ENCODE measurements at regions not wholly inside any gene's neighbourhood (a gene's known extent, or its start where the extent isn't known, plus 50 kb on each side); places are given as distances from the start of the nearest gene placed in this dataset.

- no peaks in the 10 kb centered on the region for H3K9me3 Mint-ChIP-seq (ENCODE audit: low read depth)
- no peak overlapping the region for H3K27ac Mint-ChIP-seq
- H3K4me3 Mint-ChIP-seq, result no peak overlapping the region
- H3K27me3 Mint-ChIP-seq, result peaks cover 2% of the 10 kb centered on the region
- no peaks in the 10 kb centered on the region for H3K36me3 Mint-ChIP-seq
- H3K4me1 Mint-ChIP-seq (ENCODE audit: low read depth), result no peaks in the 10 kb centered on the region
These were observed 397.6 kb upstream of the IRX4 start for GRCh38 chr5:2280318-2280717.

- no peak overlapping the region for H3K27ac Mint-ChIP-seq
- no peak overlapping the region for H3K4me3 Mint-ChIP-seq
These were observed 396.2 kb upstream of the IRX4 start for GRCh38 chr5:2278825-2279456.

GRCh38 chr5:2277886-2278285, 395.2 kb upstream of the IRX4 start:
- no peaks in the 10 kb centered on the region for H3K36me3 Mint-ChIP-seq
- H3K4me3 Mint-ChIP-seq, result no peak overlapping the region
- H3K27ac Mint-ChIP-seq, result no peak overlapping the region
- H3K27me3 Mint-ChIP-seq, result peaks cover 2% of the 10 kb centered on the region
- no peaks in the 10 kb centered on the region for H3K9me3 Mint-ChIP-seq (ENCODE audit: low read depth)
- H3K4me1 Mint-ChIP-seq (ENCODE audit: low read depth), result no peaks in the 10 kb centered on the region

More at GRCh38 chr5:2278825-2279456, 396.2 kb upstream of the IRX4 start:
- H3K9me3 Mint-ChIP-seq (ENCODE audit: low read depth), result no peaks in the 10 kb centered on the region
- no peaks in the 10 kb centered on the region for H3K36me3 Mint-ChIP-seq
- no peaks in the 10 kb centered on the region for H3K4me1 Mint-ChIP-seq (ENCODE audit: low read depth)
- peaks cover 2% of the 10 kb centered on the region for H3K27me3 Mint-ChIP-seq

GRCh38 chr5:2276101-2276500, 393.4 kb upstream of the IRX4 start:
- no peak overlapping the region for H3K4me3 Mint-ChIP-seq
- no peak overlapping the region for H3K27ac Mint-ChIP-seq
- H3K27me3 Mint-ChIP-seq, result peaks cover 2% of the 10 kb centered on the region
- H3K36me3 Mint-ChIP-seq, result no peaks in the 10 kb centered on the region
- H3K4me1 Mint-ChIP-seq (ENCODE audit: low read depth), result no peaks in the 10 kb centered on the region
- no peaks in the 10 kb centered on the region for H3K9me3 Mint-ChIP-seq (ENCODE audit: low read depth)

- H3K4me3 Mint-ChIP-seq, result no peak overlapping the region
- H3K4me1 Mint-ChIP-seq (ENCODE audit: low read depth), result no peaks in the 10 kb centered on the region
- no peaks in the 10 kb centered on the region for H3K36me3 Mint-ChIP-seq
- H3K27ac Mint-ChIP-seq, result no peak overlapping the region
- no peaks in the 10 kb centered on the region for H3K9me3 Mint-ChIP-seq (ENCODE audit: low read depth)
- H3K27me3 Mint-ChIP-seq, result no peaks in the 10 kb centered on the region
These were observed 390.0 kb upstream of the IRX4 start for GRCh38 chr5:2272755-2273154.

- Mint-ChIP-seq H3K4me1 (ENCODE audit: low read depth) (no peaks in the 10 kb centered on the region), H3K9me3 (ENCODE audit: low read depth) (no peaks in the 10 kb centered on the region), H3K36me3 (no peaks in the 10 kb centered on the region), H3K27me3 (peaks cover 2% of the 10 kb centered on the region), H3K27ac (no peak overlapping the region), H3K4me3 (no peak overlapping the region)
These were observed 389.3 kb upstream of the IRX4 start for GRCh38 chr5:2272039-2272438.

- H3K27ac Mint-ChIP-seq, result no peak overlapping the region
- no peaks in the 10 kb centered on the region for H3K36me3 Mint-ChIP-seq
- no peaks in the 10 kb centered on the region for H3K4me1 Mint-ChIP-seq (ENCODE audit: low read depth)
- no peak overlapping the region for H3K4me3 Mint-ChIP-seq
- peaks cover 2% of the 10 kb centered on the region for H3K27me3 Mint-ChIP-seq
- no peaks in the 10 kb centered on the region for H3K9me3 Mint-ChIP-seq (ENCODE audit: low read depth)
These were observed 388.6 kb upstream of the IRX4 start for GRCh38 chr5:2271316-2271715.

- no peaks in the 10 kb centered on the region for H3K9me3 Mint-ChIP-seq (ENCODE audit: low read depth)
- no peak overlapping the region for H3K4me3 Mint-ChIP-seq
- peaks cover 2% of the 10 kb centered on the region for H3K27me3 Mint-ChIP-seq
- H3K36me3 Mint-ChIP-seq, result no peaks in the 10 kb centered on the region
- H3K4me1 Mint-ChIP-seq (ENCODE audit: low read depth), result no peaks in the 10 kb centered on the region
- H3K27ac Mint-ChIP-seq, result no peak overlapping the region
These were observed 387.7 kb upstream of the IRX4 start for GRCh38 chr5:2270467-2270866.

GRCh38 chr5:2269656-2270055, 386.9 kb upstream of the IRX4 start:
- Mint-ChIP-seq H3K27me3 (peaks cover 2% of the 10 kb centered on the region), H3K36me3 (no peaks in the 10 kb centered on the region), H3K4me3 (no peak overlapping the region), H3K4me1 (ENCODE audit: low read depth) (no peaks in the 10 kb centered on the region), H3K9me3 (ENCODE audit: low read depth) (no peaks in the 10 kb centered on the region), H3K27ac (no peak overlapping the region)

GRCh38 chr5:2267991-2268390, 385.3 kb upstream of the IRX4 start:
- Mint-ChIP-seq H3K27ac (no peak overlapping the region), H3K4me3 (no peak overlapping the region), H3K4me1 (ENCODE audit: low read depth) (no peaks in the 10 kb centered on the region), H3K27me3 (peaks cover 2% of the 10 kb centered on the region), H3K9me3 (ENCODE audit: low read depth) (no peaks in the 10 kb centered on the region), H3K36me3 (no peaks in the 10 kb centered on the region)

GRCh38 chr5:2266641-2267240, 384.0 kb upstream of the IRX4 start:
- H3K27me3 Mint-ChIP-seq, result peaks cover 3% of the 10 kb centered on the region
- H3K9me3 Mint-ChIP-seq (ENCODE audit: low read depth), result no peaks in the 10 kb centered on the region
- H3K4me3 Mint-ChIP-seq, result no peak overlapping the region

GRCh38 chr5:2265341-2265740, 382.6 kb upstream of the IRX4 start:
- H3K9me3 Mint-ChIP-seq (ENCODE audit: low read depth), result no peaks in the 10 kb centered on the region
- H3K4me1 Mint-ChIP-seq (ENCODE audit: low read depth), result no peaks in the 10 kb centered on the region
- no peak overlapping the region for H3K27ac Mint-ChIP-seq
- H3K4me3 Mint-ChIP-seq, result no peak overlapping the region
- H3K27me3 Mint-ChIP-seq, result peaks cover 3% of the 10 kb centered on the region
- H3K36me3 Mint-ChIP-seq, result no peaks in the 10 kb centered on the region

More at GRCh38 chr5:2266641-2267240, 384.0 kb upstream of the IRX4 start:
- Mint-ChIP-seq H3K27ac (no peak overlapping the region), H3K4me1 (ENCODE audit: low read depth) (no peaks in the 10 kb centered on the region), H3K36me3 (no peaks in the 10 kb centered on the region)

- Mint-ChIP-seq H3K4me1 (ENCODE audit: low read depth) (no peaks in the 10 kb centered on the region), H3K27ac (no peak overlapping the region), H3K4me3 (no peak overlapping the region), H3K36me3 (no peaks in the 10 kb centered on the region), H3K9me3 (ENCODE audit: low read depth) (no peaks in the 10 kb centered on the region), H3K27me3 (peaks cover 3% of the 10 kb centered on the region)
These were observed 381.0 kb upstream of the IRX4 start for GRCh38 chr5:2263763-2264162.

GRCh38 chr5:2262620-2263019, 379.9 kb upstream of the IRX4 start:
- H3K27ac Mint-ChIP-seq, result no peak overlapping the region
- no peak overlapping the region for H3K4me3 Mint-ChIP-seq
- no peaks in the 10 kb centered on the region for H3K9me3 Mint-ChIP-seq (ENCODE audit: low read depth)
- no peaks in the 10 kb centered on the region for H3K36me3 Mint-ChIP-seq
- no peaks in the 10 kb centered on the region for H3K4me1 Mint-ChIP-seq (ENCODE audit: low read depth)
- H3K27me3 Mint-ChIP-seq, result peaks cover 2% of the 10 kb centered on the region

GRCh38 chr5:2261004-2261703, 378.4 kb upstream of the IRX4 start:
- Mint-ChIP-seq H3K4me3 (no peak overlapping the region), H3K27me3 (peaks cover 1% of the 10 kb centered on the region)

More at GRCh38 chr5:2261004-2261703, 378.4 kb upstream of the IRX4 start:
- H3K36me3 Mint-ChIP-seq, result no peaks in the 10 kb centered on the region
- no peaks in the 10 kb centered on the region for H3K4me1 Mint-ChIP-seq (ENCODE audit: low read depth)
- no peak overlapping the region for H3K27ac Mint-ChIP-seq
- no peaks in the 10 kb centered on the region for H3K9me3 Mint-ChIP-seq (ENCODE audit: low read depth)
